ENCODE measurements at regions not wholly inside any gene's neighbourhood (a gene's known extent, or its start where the extent isn't known, plus 50 kb on each side); places are given as distances from the start of the nearest gene placed in this dataset.

DNA sequence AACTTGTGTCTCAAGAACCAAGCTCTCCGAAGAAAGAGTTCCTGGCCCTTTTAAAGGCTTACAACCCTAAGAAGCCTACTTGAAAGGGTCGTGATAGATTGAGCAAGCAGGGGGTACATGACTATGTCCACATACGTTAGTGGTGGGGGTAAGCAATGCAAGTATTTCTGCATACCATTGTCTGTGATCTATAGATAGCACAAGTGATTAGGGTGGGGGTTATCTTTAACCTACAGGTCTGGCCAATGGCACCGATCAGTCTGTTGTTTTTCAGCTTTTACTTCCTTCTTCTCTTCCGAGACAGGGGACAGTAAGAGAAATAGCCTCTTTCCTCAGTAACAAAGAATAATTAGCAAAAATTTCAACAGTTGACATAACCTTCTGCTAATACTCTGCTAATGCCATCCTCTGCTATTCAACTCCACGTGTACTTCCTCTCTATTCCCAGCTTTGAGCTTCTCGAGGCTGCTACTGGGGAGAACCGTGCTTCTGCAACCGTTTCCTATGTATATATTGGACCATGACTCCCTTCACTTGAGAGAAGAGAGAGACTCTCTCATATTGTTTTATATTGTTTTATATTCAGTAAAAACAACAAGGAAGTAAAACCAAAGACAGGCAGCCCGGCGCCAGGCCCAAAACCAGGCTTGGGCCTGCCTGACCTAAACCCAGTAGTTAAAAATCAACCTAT, 727.7 kb upstream of the NCAM2 start:
- H4K20me1 ChIP-seq (replicated peaks; ENCODE audit: control insufficient read depth, insufficient read depth, low read length): no peaks in the 10 kb centered on the region
- peaks cover 4 to 24% of the 10 kb centered on the region in 2 experiments; a peak in 4 of 5 replicates for H3K4me1 ChIP-seq (replicated peaks in 1 of 2; ENCODE audit: control insufficient read depth in 2 of 2, insufficient read depth in 2 of 2, low read length in 2 of 2)
- H3K27me3 ChIP-seq (ENCODE audit: control insufficient read depth in 2 of 2, insufficient read depth in 2 of 2, low read length in 2 of 2): no peaks in the 10 kb centered on the region
- H3K4me3 ChIP-seq: no peak overlapping the region
- peak overlapping the region; percentile 75 for H2AFZ ChIP-seq (ENCODE audit: low read depth, low read length)
- no peaks in the 10 kb centered on the region for H3K9me3 ChIP-seq (replicated peaks; ENCODE audit: control insufficient read depth, insufficient read depth, low read depth, low read length)
- 52% methylated on average over 10 of the region's 11 CpGs for WGBS (ENCODE audit: insufficient coverage, low coverage, missing lambda C conversion rate)
- intact Hi-C loops (cut with micrococcal nuclease) (no loop called here), in situ Hi-C loops (cut with MboI) (no loop called here)
- H3K27ac ChIP-seq (ENCODE audit: extremely low read depth, low read depth, low read length): no peak overlapping the region
- ChIA-PET POLR2A (interaction anchor here (1.1 kb wide), 1 partner anchor 11 kb away, joined by 4 read pairs; no protein-coding TSS in a partner anchor), CTCF (ENCODE audit: low intra/inter-chr PET ratio) (no interaction called here)
- DNase-seq (ENCODE audit: extremely low read depth in 1 of 4, low spot score in 3 of 4) (peak in 2 of 4 experiments; percentile 16 to 29), FAIRE-seq (no peak), ATAC-seq (peak; percentile 39)
- no TSS peak for BruUV-seq (replicated peaks)
- H3K9ac ChIP-seq (ENCODE audit: insufficient read depth in 1 of 2, low read depth in 2 of 2, low read length in 2 of 2): no peak overlapping the region
- H3K4me2 ChIP-seq (ENCODE audit: insufficient read depth, low read length): no peak overlapping the region; the same call in 1 of the 2 replicates
- H3K36me3 ChIP-seq (ENCODE audit: control insufficient read depth, insufficient read depth, low read length): no peaks in the 10 kb centered on the region
- TF ChIP-seq, protein P1, sequence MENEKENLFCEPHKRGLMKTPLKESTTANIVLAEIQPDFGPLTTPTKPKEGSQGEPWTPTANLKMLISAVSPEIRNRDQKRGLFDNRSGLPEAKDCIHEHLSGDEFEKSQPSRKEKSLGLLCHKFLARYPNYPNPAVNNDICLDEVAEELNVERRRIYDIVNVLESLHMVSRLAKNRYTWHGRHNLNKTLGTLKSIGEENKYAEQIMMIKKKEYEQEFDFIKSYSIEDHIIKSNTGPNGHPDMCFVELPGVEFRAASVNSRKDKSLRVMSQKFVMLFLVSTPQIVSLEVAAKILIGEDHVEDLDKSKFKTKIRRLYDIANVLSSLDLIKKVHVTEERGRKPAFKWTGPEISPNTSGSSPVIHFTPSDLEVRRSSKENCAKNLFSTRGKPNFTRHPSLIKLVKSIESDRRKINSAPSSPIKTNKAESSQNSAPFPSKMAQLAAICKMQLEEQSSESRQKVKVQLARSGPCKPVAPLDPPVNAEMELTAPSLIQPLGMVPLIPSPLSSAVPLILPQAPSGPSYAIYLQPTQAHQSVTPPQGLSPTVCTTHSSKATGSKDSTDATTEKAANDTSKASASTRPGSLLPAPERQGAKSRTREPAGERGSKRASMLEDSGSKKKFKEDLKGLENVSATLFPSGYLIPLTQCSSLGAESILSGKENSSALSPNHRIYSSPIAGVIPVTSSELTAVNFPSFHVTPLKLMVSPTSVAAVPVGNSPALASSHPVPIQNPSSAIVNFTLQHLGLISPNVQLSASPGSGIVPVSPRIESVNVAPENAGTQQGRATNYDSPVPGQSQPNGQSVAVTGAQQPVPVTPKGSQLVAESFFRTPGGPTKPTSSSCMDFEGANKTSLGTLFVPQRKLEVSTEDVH (IDR thresholded peaks at IDR 0.05; ENCODE audit: low read depth, partially characterized antibody): no peak
- TF ChIP-seq ARID1B (IDR thresholded peaks at IDR 0.05) (peak; percentile 55; the same call in 1 of the 2 replicates), ZNF408 (CRISPR knock-in tag; IDR thresholded peaks at IDR 0.05; ENCODE audit: low read depth) (no peak), CC2D1A (IDR thresholded peaks at IDR 0.05) (no peak), MEIS2 (IDR thresholded peaks at IDR 0.05; ENCODE audit: partially characterized antibody) (peak; percentile 11), SMAD4 (CRISPR knock-in tag; conservative IDR thresholded peaks at IDR 0.05) (peak; percentile 24; the same call in 1 of the 2 replicates), EP300 (IDR thresholded peaks at IDR 0.05; ENCODE audit: low read length) (peak; percentile 53), ZNF584 (CRISPR knock-in tag; IDR thresholded peaks at IDR 0.05; ENCODE audit: low read depth) (no peak), CBFA2T3 (IDR thresholded peaks at IDR 0.05) (peak; percentile 71), TRIM24 (IDR thresholded peaks at IDR 0.05) (0 out of 4 replicates have a peak, but pooled peaks of 1 of the 2 experiments have one; percentile 22), DMBX1 (CRISPR knock-in tag; IDR thresholded peaks at IDR 0.05; ENCODE audit: borderline replicate concordance) (peak; percentile 21; the same call in 1 of the 2 replicates), ZNF717 (CRISPR knock-in tag; IDR thresholded peaks at IDR 0.05) (no peak), TEAD4 (IDR thresholded peaks at IDR 0.05; ENCODE audit: low read length) (peak; percentile 68), TEAD4 (CRISPR knock-in tag; IDR thresholded peaks at IDR 0.05; ENCODE audit: borderline replicate concordance) (no peak), TCF3 (CRISPR knock-in tag; IDR thresholded peaks at IDR 0.05) (0 out of 2 replicates have a peak, but pooled peaks have one; percentile 19), L3MBTL2 (IDR thresholded peaks at IDR 0.05) (peak; percentile 63), TAL1 (IDR thresholded peaks at IDR 0.05) (peak; percentile 45; the same call in 1 of the 2 replicates), CBFA2T2 (conservative IDR thresholded peaks at IDR 0.05) (peak; percentile 33; the same call in 1 of the 2 replicates)
- H3K9me1 ChIP-seq (ENCODE audit: control insufficient read depth, insufficient read depth, low read length): no peaks in the 10 kb centered on the region
- no peaks in the 10 kb centered on the region for H3K79me2 ChIP-seq (ENCODE audit: control insufficient read depth, insufficient read depth, low read length)

All from K562 (cell line).